ENCODE measurements at regions not wholly inside any gene's neighbourhood (a gene's known extent, or its start where the extent isn't known, plus 50 kb on each side); places are given as distances from the start of the nearest gene placed in this dataset.
A peak's percentile ranks its signal among the peaks of the same experiment; 100 is the strongest.

- Histone ChIP-seq H3K27me3 (ENCODE audit: control insufficient read depth, insufficient read depth, low read length) (no peaks in the 10 kb centered on the region), H3K4me1 (ENCODE audit: control insufficient read depth, insufficient read depth, low read length) (no peaks in the 10 kb centered on the region), H3K9me3 (ENCODE audit: control insufficient read depth, insufficient read depth, low read length) (no peaks in the 10 kb centered on the region), H3K36me3 (ENCODE audit: control insufficient read depth, insufficient read depth, low read length) (no peaks in the 10 kb centered on the region), H3K27ac (ENCODE audit: low read depth, low read length) (no peak overlapping the region), H3K4me3 (ENCODE audit: low read depth, low read length) (no peak overlapping the region)
- peak in 1 of 6 donors; percentile 45 for DNase-seq (ENCODE audit: low read depth in 4 of 6, low spot score in 6 of 6)
- 80% methylated on average over 1 of the region's 3 CpGs for WGBS (ENCODE audit: insufficient coverage)
These were observed 101.3 kb upstream of the CTNNB1 start for GRCh38 chr3:41097896-41098496.

GRCh38 chr3:41101231-41101630 is 98.1 kb upstream of the CTNNB1 start:
- no CpG with 5 or more reads among the region's 1 CpG for WGBS (ENCODE audit: insufficient coverage)
- DNase-seq (ENCODE audit: low read depth in 4 of 6, low spot score in 6 of 6): no peak
- Histone ChIP-seq H3K4me3 (ENCODE audit: low read depth, low read length) (no peak overlapping the region), H3K27me3 (ENCODE audit: control insufficient read depth, insufficient read depth, low read length) (no peaks in the 10 kb centered on the region), H3K9me3 (ENCODE audit: control insufficient read depth, insufficient read depth, low read length) (no peaks in the 10 kb centered on the region), H3K4me1 (ENCODE audit: control insufficient read depth, insufficient read depth, low read length) (peaks cover 4% of the 10 kb centered on the region), H3K36me3 (ENCODE audit: control insufficient read depth, insufficient read depth, low read length) (no peaks in the 10 kb centered on the region), H3K27ac (ENCODE audit: low read depth, low read length) (no peak overlapping the region)

DNA sequence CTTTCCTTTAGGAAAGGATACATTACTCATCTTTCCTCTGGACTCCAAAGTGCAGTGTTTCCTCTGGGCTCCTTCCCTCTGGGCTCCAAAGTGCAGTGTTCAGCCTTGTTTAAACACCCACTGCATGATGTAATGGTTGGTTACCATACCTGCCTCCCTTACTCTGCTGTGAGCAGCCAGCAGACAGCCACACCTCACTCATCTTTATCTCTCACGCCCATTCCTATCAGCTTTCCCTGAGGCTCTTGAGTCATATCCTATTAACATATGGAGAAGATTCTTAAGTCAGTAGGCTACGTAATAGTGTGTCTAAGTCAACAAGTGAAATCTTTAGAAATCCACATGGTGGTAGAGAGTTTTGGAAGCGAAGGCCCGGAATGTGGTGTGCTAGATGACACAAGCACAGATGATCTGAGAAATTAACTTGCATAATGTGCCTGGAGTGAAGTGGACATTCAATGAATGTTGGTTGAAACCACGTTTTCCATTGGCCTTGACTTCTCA is 97.2 kb upstream of the CTNNB1 start:
- H3K4me3 ChIP-seq (ENCODE audit: low read depth, low read length): no peak overlapping the region
- H3K9me3 ChIP-seq (ENCODE audit: control insufficient read depth, insufficient read depth, low read length): no peaks in the 10 kb centered on the region
- DNase-seq (ENCODE audit: low read depth in 4 of 6, low spot score in 6 of 6): no peak
- WGBS (ENCODE audit: insufficient coverage): 100% methylated on average over 3 of the region's 5 CpGs
- H3K4me1 ChIP-seq (ENCODE audit: control insufficient read depth, insufficient read depth, low read length): peaks cover 4% of the 10 kb centered on the region
- H3K36me3 ChIP-seq (ENCODE audit: control insufficient read depth, insufficient read depth, low read length): no peaks in the 10 kb centered on the region
- H3K27me3 ChIP-seq (ENCODE audit: control insufficient read depth, insufficient read depth, low read length): no peaks in the 10 kb centered on the region
- H3K27ac ChIP-seq (ENCODE audit: low read depth, low read length): no peak overlapping the region

DNA sequence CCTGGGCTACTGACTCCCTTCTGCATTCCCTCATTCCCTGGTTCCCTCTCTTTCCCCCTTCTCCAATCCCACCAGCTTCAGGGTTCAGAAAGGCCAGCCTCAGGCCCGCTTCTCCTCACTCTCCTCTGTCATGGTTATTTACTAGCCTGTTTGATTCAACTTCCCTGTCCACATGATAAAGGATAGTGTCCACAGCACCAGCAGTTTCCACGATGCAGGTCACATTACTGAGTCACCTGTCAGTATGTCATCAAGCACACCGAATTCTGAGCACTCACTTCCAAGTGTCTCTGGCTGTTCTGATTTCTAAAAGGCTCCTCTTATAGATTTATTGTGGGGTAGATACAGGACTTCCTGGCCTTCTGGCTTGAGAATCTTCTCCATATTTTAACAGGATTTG is 96.6 kb upstream of the CTNNB1 start:
- no peak for DNase-seq (ENCODE audit: low read depth in 4 of 6, low spot score in 6 of 6)
- H3K4me3 ChIP-seq (ENCODE audit: low read depth, low read length): no peak overlapping the region
- WGBS (ENCODE audit: insufficient coverage): 87% methylated on average over 3 of the region's 3 CpGs
- no peaks in the 10 kb centered on the region for H3K36me3 ChIP-seq (ENCODE audit: control insufficient read depth, insufficient read depth, low read length)
- no peaks in the 10 kb centered on the region for H3K9me3 ChIP-seq (ENCODE audit: control insufficient read depth, insufficient read depth, low read length)
- no peaks in the 10 kb centered on the region for H3K27me3 ChIP-seq (ENCODE audit: control insufficient read depth, insufficient read depth, low read length)
- H3K4me1 ChIP-seq (ENCODE audit: control insufficient read depth, insufficient read depth, low read length): peaks cover 4% of the 10 kb centered on the region
- H3K27ac ChIP-seq (ENCODE audit: low read depth, low read length): no peak overlapping the region

DNA sequence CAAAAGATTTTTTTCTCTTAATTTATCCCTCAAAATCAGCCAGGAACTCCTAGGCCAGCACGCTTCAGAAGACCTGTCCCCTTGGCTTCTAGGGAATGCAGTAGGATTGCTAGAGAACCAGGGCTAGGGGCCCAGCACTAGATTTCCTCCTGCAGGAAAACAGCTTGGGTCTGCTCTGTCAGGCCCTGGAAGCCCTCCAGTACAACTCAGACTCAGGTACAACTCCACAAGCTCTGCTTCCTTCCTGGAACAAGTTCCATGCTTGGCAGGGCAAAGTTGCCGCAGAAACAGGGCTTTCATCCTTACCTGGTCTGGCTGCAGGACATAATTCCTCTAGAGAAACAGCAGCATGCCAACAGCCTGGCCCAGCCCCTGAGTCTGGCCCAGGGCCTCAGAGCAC is 96.1 kb upstream of the CTNNB1 start:
- Histone ChIP-seq H3K4me3 (ENCODE audit: low read depth, low read length) (no peak overlapping the region), H3K27ac (ENCODE audit: low read depth, low read length) (no peak overlapping the region), H3K36me3 (ENCODE audit: control insufficient read depth, insufficient read depth, low read length) (no peaks in the 10 kb centered on the region), H3K9me3 (ENCODE audit: control insufficient read depth, insufficient read depth, low read length) (no peaks in the 10 kb centered on the region), H3K27me3 (ENCODE audit: control insufficient read depth, insufficient read depth, low read length) (no peaks in the 10 kb centered on the region), H3K4me1 (ENCODE audit: control insufficient read depth, insufficient read depth, low read length) (peaks cover 4% of the 10 kb centered on the region)
- WGBS (ENCODE audit: insufficient coverage): 92% methylated on average over 2 of the region's 2 CpGs
- no peak for DNase-seq (ENCODE audit: low read depth in 4 of 6, low spot score in 6 of 6)

DNA sequence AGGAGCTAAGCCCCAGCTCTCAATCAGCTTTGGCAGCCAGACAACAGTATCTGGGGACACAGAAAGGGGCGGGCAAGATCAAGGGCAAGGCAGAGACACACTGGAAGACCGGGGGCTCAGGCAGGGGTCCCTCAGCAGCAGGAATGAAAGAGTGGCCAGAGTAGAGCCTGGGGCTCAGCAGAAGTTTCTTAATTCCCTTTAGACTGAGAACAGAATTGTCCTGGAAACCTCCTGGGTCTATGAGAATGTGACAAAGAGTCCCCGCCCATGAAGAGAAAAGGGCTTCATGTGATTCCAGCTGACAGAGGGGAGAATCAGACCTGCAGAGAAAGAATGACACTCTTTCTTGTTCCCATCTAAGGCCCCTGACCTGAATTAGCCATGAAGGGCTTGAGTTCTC is 95.2 kb upstream of the CTNNB1 start:
- DNase-seq (ENCODE audit: low read depth in 4 of 6, low spot score in 6 of 6): no peak
- peaks cover 4% of the 10 kb centered on the region for H3K4me1 ChIP-seq (ENCODE audit: control insufficient read depth, insufficient read depth, low read length)
- no peak overlapping the region for H3K27ac ChIP-seq (ENCODE audit: low read depth, low read length)
- H3K9me3 ChIP-seq (ENCODE audit: control insufficient read depth, insufficient read depth, low read length): no peaks in the 10 kb centered on the region
- no peaks in the 10 kb centered on the region for H3K36me3 ChIP-seq (ENCODE audit: control insufficient read depth, insufficient read depth, low read length)
- H3K4me3 ChIP-seq (ENCODE audit: low read depth, low read length): no peak overlapping the region
- WGBS (ENCODE audit: insufficient coverage): 37% methylated on average over 3 of the region's 3 CpGs
- no peaks in the 10 kb centered on the region for H3K27me3 ChIP-seq (ENCODE audit: control insufficient read depth, insufficient read depth, low read length)

- no peaks in the 10 kb centered on the region for H3K9me3 ChIP-seq (ENCODE audit: control insufficient read depth, insufficient read depth, low read length)
- DNase-seq (ENCODE audit: low read depth in 4 of 6, low spot score in 6 of 6): no peak
- no peak overlapping the region for H3K4me3 ChIP-seq (ENCODE audit: low read depth, low read length)
- no peaks in the 10 kb centered on the region for H3K36me3 ChIP-seq (ENCODE audit: control insufficient read depth, insufficient read depth, low read length)
- no peak overlapping the region for H3K27ac ChIP-seq (ENCODE audit: low read depth, low read length)
- peaks cover 4% of the 10 kb centered on the region for H3K4me1 ChIP-seq (ENCODE audit: control insufficient read depth, insufficient read depth, low read length)
- no CpG with 5 or more reads among the region's 2 CpGs for WGBS (ENCODE audit: insufficient coverage)
- H3K27me3 ChIP-seq (ENCODE audit: control insufficient read depth, insufficient read depth, low read length): no peaks in the 10 kb centered on the region
These were observed 92.6 kb upstream of the CTNNB1 start for GRCh38 chr3:41106691-41107090.

GRCh38 chr3:41111011-41111410 is 88.3 kb upstream of the CTNNB1 start:
- no peak overlapping the region for H3K27ac ChIP-seq (ENCODE audit: low read depth, low read length)
- H3K36me3 ChIP-seq (ENCODE audit: control insufficient read depth, insufficient read depth, low read length): no peaks in the 10 kb centered on the region
- H3K9me3 ChIP-seq (ENCODE audit: control insufficient read depth, insufficient read depth, low read length): no peaks in the 10 kb centered on the region
- H3K4me1 ChIP-seq (ENCODE audit: control insufficient read depth, insufficient read depth, low read length): no peaks in the 10 kb centered on the region
- WGBS (ENCODE audit: insufficient coverage): 100% methylated on average over 2 of the region's 2 CpGs
- DNase-seq (ENCODE audit: low read depth in 4 of 6, low spot score in 6 of 6): no peak
- no peaks in the 10 kb centered on the region for H3K27me3 ChIP-seq (ENCODE audit: control insufficient read depth, insufficient read depth, low read length)
- H3K4me3 ChIP-seq (ENCODE audit: low read depth, low read length): no peak overlapping the region

- H3K27ac ChIP-seq (ENCODE audit: low read depth, low read length): no peak overlapping the region
- no peak overlapping the region for H3K4me3 ChIP-seq (ENCODE audit: low read depth, low read length)
- H3K36me3 ChIP-seq (ENCODE audit: control insufficient read depth, insufficient read depth, low read length): no peaks in the 10 kb centered on the region
- DNase-seq (ENCODE audit: low read depth in 4 of 6, low spot score in 6 of 6): no peak
- 84% methylated on average over 2 of the region's 2 CpGs for WGBS (ENCODE audit: insufficient coverage)
- no peaks in the 10 kb centered on the region for H3K27me3 ChIP-seq (ENCODE audit: control insufficient read depth, insufficient read depth, low read length)
- no peaks in the 10 kb centered on the region for H3K9me3 ChIP-seq (ENCODE audit: control insufficient read depth, insufficient read depth, low read length)
- H3K4me1 ChIP-seq (ENCODE audit: control insufficient read depth, insufficient read depth, low read length): peaks cover 8% of the 10 kb centered on the region
These were observed 86.8 kb upstream of the CTNNB1 start for GRCh38 chr3:41112466-41112865.

GRCh38 chr3:41115069-41115468 is 84.2 kb upstream of the CTNNB1 start:
- DNase-seq (ENCODE audit: low read depth in 4 of 6, low spot score in 6 of 6): no peak
- no peaks in the 10 kb centered on the region for H3K36me3 ChIP-seq (ENCODE audit: control insufficient read depth, insufficient read depth, low read length)
- H3K4me3 ChIP-seq (ENCODE audit: low read depth, low read length): no peak overlapping the region
- H3K27ac ChIP-seq (ENCODE audit: low read depth, low read length): no peak overlapping the region
- WGBS (ENCODE audit: insufficient coverage): no CpG with 5 or more reads among the region's 4 CpGs
- no peaks in the 10 kb centered on the region for H3K9me3 ChIP-seq (ENCODE audit: control insufficient read depth, insufficient read depth, low read length)
- no peaks in the 10 kb centered on the region for H3K27me3 ChIP-seq (ENCODE audit: control insufficient read depth, insufficient read depth, low read length)
- H3K4me1 ChIP-seq (ENCODE audit: control insufficient read depth, insufficient read depth, low read length): peaks cover 21% of the 10 kb centered on the region

Data from spinal cord (tissue), 9 donors.